Adipocyte (in vitro differentiated cells): ENCODE measurements at regions not wholly inside any gene's neighbourhood (a gene's known extent, or its start where the extent isn't known, plus 50 kb on each side); places are given as distances from the start of the nearest gene placed in this dataset.
"Not testable (repeated sequence)": the region's sequence is repeated elsewhere in the genome, so short reads cannot be mapped to it uniquely, and the experiment has no call there.

ENCODE experiments used
- DNase-seq: peaks from one replicate; pipeline ENCODE4 v3.0.0-alpha.2; 2015; ENCODE audit warnings: low read depth
- H3K27me3 ChIP-seq: replicated peaks from 2 replicates; pipeline ENCODE4 v1.7.0; 2013; ENCODE audit warnings: mild to moderate bottlenecking, low read length, moderate library complexity; ENCODE audit not compliant: control insufficient read depth, insufficient read depth
- H3K36me3 ChIP-seq: 2 replicates; pipeline ENCODE4 v1.7.0; 2013; ENCODE audit warnings: low read length, mild to moderate bottlenecking, moderate library complexity; ENCODE audit not compliant: control insufficient read depth, insufficient read depth, severe bottlenecking
- H3K4me1 ChIP-seq: 2 replicates; pipeline ENCODE4 v1.7.0; 2013; ENCODE audit warnings: mild to moderate bottlenecking, low read length, moderate library complexity; ENCODE audit not compliant: control insufficient read depth, insufficient read depth
- H3K4me3 ChIP-seq: 2 replicates; pipeline ENCODE4 v1.7.0; 2013; ENCODE audit warnings: mild to moderate bottlenecking, low read length, moderate library complexity
- H3K9ac ChIP-seq: 2 replicates; pipeline ENCODE4 v1.7.0; 2013; ENCODE audit warnings: mild to moderate bottlenecking, low read length, moderate library complexity
- H3K9me3 ChIP-seq: 2 replicates; pipeline ENCODE4 v1.7.0; 2013; ENCODE audit warnings: mild to moderate bottlenecking, low read length, moderate library complexity; ENCODE audit not compliant: control insufficient read depth

DNA sequence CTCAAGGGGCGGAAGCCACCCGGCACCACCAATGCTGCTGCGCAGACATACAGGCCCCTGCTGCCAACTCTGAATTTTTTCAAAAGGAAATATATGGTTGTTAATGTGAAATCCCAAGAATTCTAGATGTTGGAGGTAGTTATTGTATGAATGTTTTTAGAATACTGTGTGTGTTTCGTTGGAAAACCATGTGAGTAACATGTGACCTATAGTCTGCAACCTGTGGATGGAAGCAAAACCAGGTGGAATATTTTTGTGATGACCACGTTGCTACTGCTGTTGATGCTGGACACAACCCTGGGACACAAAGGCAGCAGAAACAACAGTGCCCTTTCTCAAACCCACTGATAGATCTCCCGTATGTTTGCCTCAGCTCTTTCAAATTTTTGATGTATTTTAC is 376.3 kb upstream of the SALL1 start:
- no peak overlapping the region for H3K9ac ChIP-seq
- H3K4me3 ChIP-seq: no peak overlapping the region
- H3K27me3 ChIP-seq: no peaks in the 10 kb centered on the region
- no peaks in the 10 kb centered on the region for H3K36me3 ChIP-seq
- peaks cover 2% of the 10 kb centered on the region for H3K9me3 ChIP-seq
- peaks cover 6% of the 10 kb centered on the region for H3K4me1 ChIP-seq
- no peak for DNase-seq

DNA sequence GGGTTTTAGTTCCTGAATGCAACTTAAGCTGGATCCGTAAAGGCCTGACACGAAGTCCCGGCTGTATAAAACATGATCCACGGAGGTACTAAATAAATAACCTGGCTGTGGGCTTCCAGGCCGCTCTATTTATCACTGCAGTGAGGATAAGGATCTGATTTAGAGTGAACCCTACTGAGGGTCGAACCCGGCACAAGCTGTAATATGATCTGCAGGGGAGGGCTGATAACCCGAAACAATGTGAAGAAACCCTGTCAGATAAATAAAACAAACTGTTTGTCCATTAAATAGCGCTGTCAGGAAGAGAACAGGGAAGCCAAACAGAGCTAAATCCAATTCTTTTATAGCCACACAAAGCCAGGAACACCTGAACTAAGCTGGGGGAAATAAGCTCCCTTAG is 375.6 kb upstream of the SALL1 start:
- Histone ChIP-seq H3K4me3 (no peak overlapping the region), H3K4me1 (peaks cover 6% of the 10 kb centered on the region), H3K36me3 (no peaks in the 10 kb centered on the region), H3K9ac (no peak overlapping the region), H3K27me3 (no peaks in the 10 kb centered on the region), H3K9me3 (peaks cover 8% of the 10 kb centered on the region)
- no peak for DNase-seq

DNA sequence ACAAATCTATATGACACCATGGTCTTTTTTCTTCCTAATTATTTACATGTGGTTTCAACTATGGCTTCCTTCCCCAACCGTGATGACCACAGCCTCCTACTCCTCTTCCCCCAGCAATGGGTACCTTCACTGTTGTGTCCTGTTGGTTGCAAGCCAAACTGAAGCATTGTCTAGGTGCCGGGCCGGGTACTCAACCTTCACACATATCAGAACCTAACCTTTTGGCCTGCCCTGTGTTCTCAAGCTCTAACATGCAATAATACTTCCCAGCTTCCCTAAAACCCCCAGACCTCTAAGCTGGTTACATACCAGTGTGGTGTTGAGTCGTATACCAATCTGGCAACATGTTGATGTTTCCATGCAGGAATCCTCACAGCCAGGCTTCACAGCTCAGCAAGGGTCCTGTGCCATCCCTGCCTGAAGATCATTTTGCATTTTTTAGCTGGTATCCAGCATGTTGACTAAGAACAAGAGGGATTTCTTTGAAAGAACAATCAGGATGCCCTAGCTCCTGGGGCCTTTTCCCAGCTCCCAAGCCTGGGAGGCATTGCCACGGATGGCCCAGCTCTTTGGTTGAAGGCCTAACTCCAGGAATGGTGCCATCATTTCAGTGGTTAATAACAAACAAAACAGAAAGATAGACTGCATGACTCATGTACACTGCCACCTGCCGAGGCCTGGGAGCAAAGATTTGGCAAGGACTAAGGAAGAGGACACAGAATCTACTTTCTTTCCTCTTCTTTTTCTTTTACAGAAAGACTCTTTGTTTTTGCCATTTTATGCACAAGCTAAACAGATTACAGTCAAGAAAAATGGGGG is 373.7 kb upstream of the SALL1 start:
- H3K9me3 ChIP-seq: peaks cover 8% of the 10 kb centered on the region
- no peak overlapping the region for H3K9ac ChIP-seq
- DNase-seq: peak; percentile 34

DNA sequence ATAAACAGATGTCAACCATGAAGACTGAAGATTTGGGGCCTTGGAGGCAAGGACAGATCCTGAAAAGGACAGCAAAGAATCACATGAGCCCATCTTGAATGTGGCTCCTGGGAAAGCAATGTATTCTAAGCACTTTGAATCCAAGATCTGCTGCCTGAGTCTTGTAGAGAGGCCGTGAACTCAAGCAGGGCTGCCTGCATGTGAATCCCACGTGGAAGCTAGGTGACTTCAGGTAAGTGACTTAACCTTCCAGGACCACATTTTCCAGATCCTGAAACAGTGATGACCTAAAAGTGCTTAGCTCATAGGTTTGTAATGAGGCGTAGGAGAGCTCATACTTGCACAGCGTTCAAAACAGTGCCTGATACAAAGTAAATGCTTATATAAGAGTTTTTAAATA is 373.0 kb upstream of the SALL1 start:
- Histone ChIP-seq H3K9me3 (peaks cover 13% of the 10 kb centered on the region), H3K4me3 (no peak overlapping the region), H3K36me3 (no peaks in the 10 kb centered on the region), H3K9ac (no peak overlapping the region), H3K4me1 (peaks cover 6% of the 10 kb centered on the region), H3K27me3 (no peaks in the 10 kb centered on the region)
- no peak for DNase-seq

More for the DNA sequence above, 373.7 kb upstream of the SALL1 start:
- H3K4me1 ChIP-seq: peaks cover 6% of the 10 kb centered on the region
- no peaks in the 10 kb centered on the region for H3K27me3 ChIP-seq
- no peak overlapping the region for H3K4me3 ChIP-seq
- H3K36me3 ChIP-seq: no peaks in the 10 kb centered on the region

DNA sequence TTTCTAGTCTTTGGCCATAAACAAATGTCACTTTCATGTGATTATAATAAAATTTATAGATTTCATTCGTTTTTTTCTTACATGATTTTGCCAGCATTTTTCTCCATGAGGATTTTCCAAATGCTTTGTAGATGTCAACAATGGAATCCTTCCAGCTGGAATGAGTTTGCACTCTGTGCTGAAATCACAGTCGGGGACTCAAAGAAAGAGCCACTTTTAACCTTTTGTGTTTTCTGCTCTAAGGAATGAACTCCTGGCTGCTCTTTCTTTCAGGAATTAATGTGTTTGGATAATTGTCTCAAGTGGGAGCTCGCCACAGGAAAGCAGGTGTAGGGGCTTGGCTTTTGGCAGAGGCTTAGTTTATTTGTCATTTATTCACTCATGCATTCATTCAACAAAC is 372.3 kb upstream of the SALL1 start:
- Histone ChIP-seq H3K4me3 (no peak overlapping the region), H3K9me3 (peaks cover 13% of the 10 kb centered on the region), H3K9ac (no peak overlapping the region), H3K36me3 (no peaks in the 10 kb centered on the region), H3K4me1 (peaks cover 6% of the 10 kb centered on the region), H3K27me3 (no peaks in the 10 kb centered on the region)
- peak; percentile 55 for DNase-seq

DNA sequence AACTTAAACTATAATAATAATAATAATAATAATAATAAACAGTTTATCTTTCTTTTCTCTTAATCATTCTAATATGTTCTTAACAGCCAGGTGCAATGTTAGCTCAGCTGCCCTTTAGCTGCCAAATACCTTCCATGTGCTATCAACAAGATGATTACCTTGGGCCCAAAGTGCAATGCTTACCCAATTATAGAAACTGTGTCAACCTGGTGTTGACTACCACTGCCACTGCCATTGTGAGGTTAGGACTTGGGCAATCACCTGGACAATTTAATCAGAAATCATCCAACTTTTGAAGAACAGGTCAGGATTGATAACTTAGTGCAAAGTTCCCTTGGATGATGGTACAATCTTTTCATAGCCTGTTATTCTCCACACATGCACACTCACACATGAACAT is 371.8 kb upstream of the SALL1 start:
- DNase-seq: no peak
- Histone ChIP-seq H3K36me3 (no peaks in the 10 kb centered on the region), H3K27me3 (no peaks in the 10 kb centered on the region), H3K9me3 (peaks cover 13% of the 10 kb centered on the region), H3K4me3 (no peak overlapping the region), H3K4me1 (peaks cover 6% of the 10 kb centered on the region), H3K9ac (no peak overlapping the region)

DNA sequence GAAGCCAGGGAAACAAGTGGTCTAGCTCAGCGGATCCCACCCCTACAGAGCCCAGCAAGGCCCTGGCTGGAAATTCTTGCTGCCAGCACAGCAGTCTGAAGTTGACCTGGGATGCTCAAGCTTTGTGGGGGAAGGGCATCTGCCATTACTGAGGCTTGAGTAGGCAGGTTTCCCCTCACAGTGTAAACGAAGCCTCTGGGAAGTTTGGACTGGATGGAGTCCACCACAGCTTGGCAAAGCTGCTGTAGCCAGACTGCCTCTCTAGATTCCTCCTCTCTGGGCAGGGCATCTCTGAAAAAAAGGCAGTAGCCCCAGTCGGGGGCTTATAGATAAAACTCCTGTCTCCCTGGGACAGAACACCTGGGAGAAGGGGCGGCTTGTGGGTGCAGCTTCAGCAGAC is 365.9 kb upstream of the SALL1 start:
- not testable (repeated sequence) for H3K9ac ChIP-seq, H3K9me3 ChIP-seq, H3K4me1 ChIP-seq, H3K27me3 ChIP-seq, DNase-seq, H3K36me3 ChIP-seq, H3K4me3 ChIP-seq

DNA sequence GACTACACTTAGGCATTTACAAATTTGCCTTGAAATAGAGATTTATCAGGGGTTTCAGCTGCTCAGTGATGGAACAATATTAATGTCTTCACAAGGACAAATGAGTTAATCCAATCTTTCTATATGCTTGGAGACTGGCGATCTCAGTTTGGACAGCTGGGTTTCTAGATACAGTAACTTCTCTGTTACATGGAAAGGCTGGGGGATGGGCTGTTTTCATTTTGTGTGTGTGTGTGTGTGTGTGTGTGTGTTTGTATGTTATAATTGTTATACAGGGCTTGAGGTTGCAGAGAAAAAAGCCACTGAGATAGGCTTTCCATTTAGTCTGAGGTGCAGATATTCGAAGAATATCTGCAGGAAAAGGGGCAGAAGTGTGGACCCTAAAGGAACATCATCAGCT is 359.3 kb upstream of the SALL1 start:
- no peak overlapping the region for H3K9ac ChIP-seq
- no peak for DNase-seq
- H3K9me3 ChIP-seq: peaks cover 3% of the 10 kb centered on the region
- H3K27me3 ChIP-seq: no peaks in the 10 kb centered on the region
- no peaks in the 10 kb centered on the region for H3K36me3 ChIP-seq
- no peak overlapping the region for H3K4me3 ChIP-seq
- no peaks in the 10 kb centered on the region for H3K4me1 ChIP-seq

DNA sequence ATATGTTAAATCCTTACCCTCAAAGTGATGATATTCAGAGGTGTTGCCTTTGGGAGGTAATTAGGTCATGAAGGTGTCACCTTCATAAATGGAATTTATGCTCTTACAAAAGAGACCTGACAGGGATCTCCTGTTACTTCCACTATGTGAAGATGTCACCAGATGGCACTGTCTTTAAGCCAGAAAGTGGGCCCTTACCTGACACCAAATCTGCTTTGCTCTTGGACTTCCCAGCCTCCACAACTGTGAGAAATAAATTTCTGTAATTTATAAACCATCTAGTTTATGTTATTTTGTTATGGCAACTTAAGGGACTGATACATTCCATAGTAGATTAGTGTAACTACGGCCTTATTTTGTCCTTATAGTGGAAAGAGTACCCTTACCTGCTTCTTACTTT is 358.3 kb upstream of the SALL1 start:
- no peak overlapping the region for H3K9ac ChIP-seq
- H3K4me1 ChIP-seq: no peaks in the 10 kb centered on the region
- H3K4me3 ChIP-seq: no peak overlapping the region
- no peaks in the 10 kb centered on the region for H3K27me3 ChIP-seq
- H3K9me3 ChIP-seq: peaks cover 3% of the 10 kb centered on the region
- no peaks in the 10 kb centered on the region for H3K36me3 ChIP-seq
- DNase-seq: no peak

DNA sequence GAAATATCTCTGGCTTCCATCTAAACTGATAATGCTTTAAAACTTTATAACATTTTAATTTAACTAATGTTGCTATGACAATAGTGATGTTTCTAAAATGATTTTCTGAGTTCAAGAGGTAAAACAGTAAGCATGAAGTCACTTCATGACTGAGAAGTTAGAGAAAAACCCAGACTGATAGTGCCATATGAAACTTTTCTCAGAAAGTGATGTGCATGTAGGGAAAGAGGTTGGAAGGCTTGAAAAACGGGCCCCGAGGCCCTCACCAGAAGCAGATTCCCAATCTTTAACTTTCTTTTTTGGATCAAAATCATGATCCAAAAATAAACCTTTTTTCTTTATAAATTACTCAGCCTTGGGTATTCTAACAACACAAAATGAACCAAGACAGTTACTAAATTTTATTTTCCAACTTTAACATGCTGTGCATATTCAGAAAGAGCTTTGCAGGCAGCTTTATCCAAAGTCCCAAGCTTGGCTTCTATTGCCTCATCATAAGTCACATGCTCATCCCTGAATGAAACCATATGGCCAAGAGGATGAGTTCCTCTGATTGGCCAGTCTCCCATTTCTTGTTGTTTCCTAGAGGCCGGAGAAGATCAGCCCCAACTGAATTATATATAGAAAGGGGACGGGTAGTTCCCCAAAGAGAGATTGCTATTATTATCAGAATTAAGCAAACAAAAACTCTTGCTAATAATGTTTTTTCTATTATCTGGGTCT is 357.6 kb upstream of the SALL1 start:
- no peaks in the 10 kb centered on the region for H3K27me3 ChIP-seq
- H3K4me3 ChIP-seq: no peak overlapping the region
- H3K36me3 ChIP-seq: no peaks in the 10 kb centered on the region
- peak; percentile 46 for DNase-seq
- H3K9me3 ChIP-seq: peaks cover 3% of the 10 kb centered on the region
- no peak overlapping the region for H3K9ac ChIP-seq
- H3K4me1 ChIP-seq: no peaks in the 10 kb centered on the region

DNA sequence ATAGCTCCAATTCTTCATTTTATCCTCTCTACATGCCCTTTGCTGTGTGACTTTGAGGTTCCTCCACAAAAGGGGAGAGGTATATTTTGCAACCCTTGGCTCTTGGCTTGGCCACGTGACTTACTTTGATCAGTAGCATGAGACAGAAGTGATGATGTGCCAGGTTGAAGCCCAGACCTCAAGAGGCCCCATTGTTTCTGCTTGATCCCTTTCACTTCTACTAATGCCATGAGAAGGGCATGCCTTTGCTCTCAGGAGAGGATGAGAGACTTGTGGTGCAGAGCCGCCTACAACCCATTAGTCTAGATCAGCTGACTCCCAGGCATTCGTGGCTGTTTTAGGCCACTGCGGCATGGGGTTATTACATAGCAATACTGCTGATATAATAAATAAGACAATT is 356.2 kb upstream of the SALL1 start:
- no peak for DNase-seq
- Histone ChIP-seq H3K4me3 (no peak overlapping the region), H3K27me3 (no peaks in the 10 kb centered on the region), H3K9ac (no peak overlapping the region), H3K9me3 (peaks cover 3% of the 10 kb centered on the region), H3K4me1 (no peaks in the 10 kb centered on the region), H3K36me3 (no peaks in the 10 kb centered on the region)
